NT2/D1 (cell line): ENCODE measurements at regions not wholly inside any gene's neighbourhood (a gene's known extent, or its start where the extent isn't known, plus 50 kb on each side); places are given as distances from the start of the nearest gene placed in this dataset.

Source experiments
- YY1 ChIP-seq: IDR thresholded peaks from 2 replicates; pipeline ENCODE4 v1.6.1; 2011; ENCODE audit not compliant: insufficient read length, insufficient read depth
- ZNF274 ChIP-seq: IDR thresholded peaks from 2 replicates; pipeline ENCODE4 v1.6.1; 2011; ENCODE audit warnings: mild to moderate bottlenecking, low read depth, low read length

DNA sequence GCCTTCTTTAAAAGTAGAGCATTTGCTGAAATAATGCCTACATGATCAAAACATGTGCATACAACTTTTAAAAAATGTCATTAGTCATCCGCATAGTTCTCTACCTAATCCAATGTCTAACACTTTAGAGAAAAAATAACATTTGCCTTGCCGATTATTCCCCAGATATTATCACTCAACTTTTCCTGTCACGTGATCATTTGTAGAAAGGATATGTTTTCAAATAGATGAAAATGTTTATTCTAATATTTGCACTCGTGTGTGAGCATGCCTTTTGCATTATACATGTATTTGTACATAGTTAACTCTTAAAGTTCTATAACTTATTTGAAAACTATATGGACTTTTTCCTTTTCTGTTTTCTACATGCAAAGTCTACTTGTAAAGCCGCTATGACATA, 533.0 kb upstream of the FMR1 start:
- no peak for TF ChIP-seq YY1
- no peak for TF ChIP-seq ZNF274
